MM.1S (cell line): ENCODE measurements at regions not wholly inside any gene's neighbourhood (a gene's known extent, or its start where the extent isn't known, plus 50 kb on each side); places are given as distances from the start of the nearest gene placed in this dataset.

Source experiments
- CTCF ChIP-seq: fragments of 300-600 bp; sonication (generic); IDR thresholded peaks from 2 replicates; pipeline ENCODE4 v1.5.1; 2016; ENCODE audit warnings: antibody characterized with exemption, low read length, mixed read lengths
- EZH2 ChIP-seq: fragments of 300-600 bp; sonication (generic); optimal IDR thresholded peaks from 2 replicates; pipeline ENCODE3; 2017; ENCODE audit warnings: low read depth, mild to moderate bottlenecking, antibody characterized with exemption, low read length, mixed read lengths
- EZH2phosphoT487 ChIP-seq: fragments of 300-600 bp; sonication (generic); IDR thresholded peaks from 2 replicates; pipeline ENCODE4 v1.6.1; 2018; ENCODE audit warnings: antibody characterized with exemption, low read length

DNA sequence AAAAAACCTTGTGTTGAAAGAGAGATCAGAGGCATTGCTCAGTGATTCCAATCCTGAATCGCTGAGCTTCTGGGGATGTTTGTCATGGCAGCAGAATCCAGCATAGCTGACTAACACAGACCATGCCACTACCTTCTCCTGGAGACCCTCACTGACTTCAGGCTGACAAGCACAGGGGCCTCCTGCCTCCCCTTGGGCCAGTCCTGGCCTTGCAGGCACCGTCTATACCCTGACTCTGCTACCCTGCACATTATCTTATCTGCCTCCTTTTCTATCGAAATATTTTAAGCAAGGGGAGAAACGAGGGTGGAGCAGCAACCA, 139.8 kb downstream of the KIF26A start:
- TF ChIP-seq CTCF (no peak), EZH2phosphoT487 (no peak), EZH2 (no peak)
